ENCODE measurements at regions not wholly inside any gene's neighbourhood (a gene's known extent, or its start where the extent isn't known, plus 50 kb on each side); places are given as distances from the start of the nearest gene placed in this dataset.

DNA sequence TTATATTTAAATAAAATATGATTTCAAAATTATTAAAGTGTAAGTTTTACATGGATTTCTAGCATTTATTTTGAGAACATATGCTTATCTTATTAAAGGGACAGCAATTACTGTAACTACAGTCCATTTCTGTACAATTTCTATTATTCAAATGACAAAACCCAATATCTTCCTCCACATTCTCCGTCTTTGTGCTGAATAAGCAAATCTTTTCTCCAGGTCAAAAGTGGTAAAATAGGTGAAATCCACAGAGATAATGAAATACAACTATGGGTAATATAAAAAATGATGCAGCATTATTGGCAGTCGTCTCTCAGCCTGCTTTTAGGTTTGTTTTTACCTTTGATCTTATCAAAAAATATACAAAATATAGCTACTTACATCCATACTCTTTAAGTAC is 79.4 kb upstream of the OTX2 start:
- H3K27me3 ChIP-seq (ENCODE audit: control insufficient read depth, insufficient read depth, low read length) = peaks cover 8% of the 10 kb centered on the region
- no peak for ATAC-seq
- intact Hi-C loops (cut with micrococcal nuclease; ENCODE audit: unreplicated experiment) = no loop called here

DNA sequence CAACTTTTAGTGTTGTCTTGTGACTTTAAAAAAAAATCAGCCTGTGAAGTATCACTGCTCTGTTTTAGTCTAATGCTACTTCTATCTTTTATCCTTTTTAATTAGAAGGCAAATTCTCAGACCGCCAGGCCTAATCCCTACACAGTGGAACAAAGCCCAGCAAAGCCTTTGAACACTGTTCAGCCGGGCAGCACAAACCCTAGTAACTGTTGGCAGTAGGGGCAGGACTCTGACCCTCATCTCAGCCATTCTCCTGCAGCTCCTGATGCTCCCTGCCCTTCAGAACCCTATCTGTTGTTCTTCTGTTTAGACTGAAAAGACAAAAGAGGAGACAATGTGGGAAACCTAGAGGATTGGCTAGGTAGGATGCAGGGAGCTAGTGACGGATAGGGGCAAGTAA is 78.0 kb upstream of the OTX2 start:
- Histone ChIP-seq H3K9me3 (ENCODE audit: control insufficient read depth, insufficient read depth, low read depth, low read length) (no peaks in the 10 kb centered on the region), H3K27ac (ENCODE audit: low read length) (no peak overlapping the region), H3K4me1 (ENCODE audit: control insufficient read depth, insufficient read depth, low read length) (no peaks in the 10 kb centered on the region), H3K27me3 (ENCODE audit: control insufficient read depth, insufficient read depth, low read length) (peaks cover 8% of the 10 kb centered on the region), H3K4me3 (ENCODE audit: low read depth in 2 of 2, low read length in 2 of 2) (no peak overlapping the region), H3K36me3 (ENCODE audit: control insufficient read depth, insufficient read depth, low read length) (no peaks in the 10 kb centered on the region)
- BruUV-seq (replicated peaks) = no TSS peak
- POLR2A ChIA-PET = no interaction called here
- TF ChIP-seq, protein P1, sequence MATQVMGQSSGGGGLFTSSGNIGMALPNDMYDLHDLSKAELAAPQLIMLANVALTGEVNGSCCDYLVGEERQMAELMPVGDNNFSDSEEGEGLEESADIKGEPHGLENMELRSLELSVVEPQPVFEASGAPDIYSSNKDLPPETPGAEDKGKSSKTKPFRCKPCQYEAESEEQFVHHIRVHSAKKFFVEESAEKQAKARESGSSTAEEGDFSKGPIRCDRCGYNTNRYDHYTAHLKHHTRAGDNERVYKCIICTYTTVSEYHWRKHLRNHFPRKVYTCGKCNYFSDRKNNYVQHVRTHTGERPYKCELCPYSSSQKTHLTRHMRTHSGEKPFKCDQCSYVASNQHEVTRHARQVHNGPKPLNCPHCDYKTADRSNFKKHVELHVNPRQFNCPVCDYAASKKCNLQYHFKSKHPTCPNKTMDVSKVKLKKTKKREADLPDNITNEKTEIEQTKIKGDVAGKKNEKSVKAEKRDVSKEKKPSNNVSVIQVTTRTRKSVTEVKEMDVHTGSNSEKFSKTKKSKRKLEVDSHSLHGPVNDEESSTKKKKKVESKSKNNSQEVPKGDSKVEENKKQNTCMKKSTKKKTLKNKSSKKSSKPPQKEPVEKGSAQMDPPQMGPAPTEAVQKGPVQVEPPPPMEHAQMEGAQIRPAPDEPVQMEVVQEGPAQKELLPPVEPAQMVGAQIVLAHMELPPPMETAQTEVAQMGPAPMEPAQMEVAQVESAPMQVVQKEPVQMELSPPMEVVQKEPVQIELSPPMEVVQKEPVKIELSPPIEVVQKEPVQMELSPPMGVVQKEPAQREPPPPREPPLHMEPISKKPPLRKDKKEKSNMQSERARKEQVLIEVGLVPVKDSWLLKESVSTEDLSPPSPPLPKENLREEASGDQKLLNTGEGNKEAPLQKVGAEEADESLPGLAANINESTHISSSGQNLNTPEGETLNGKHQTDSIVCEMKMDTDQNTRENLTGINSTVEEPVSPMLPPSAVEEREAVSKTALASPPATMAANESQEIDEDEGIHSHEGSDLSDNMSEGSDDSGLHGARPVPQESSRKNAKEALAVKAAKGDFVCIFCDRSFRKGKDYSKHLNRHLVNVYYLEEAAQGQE (IDR thresholded peaks at IDR 0.05; ENCODE audit: insufficient read depth in 1 of 2, low read depth in 2 of 2, low read length in 1 of 2) = no peak
- TF ChIP-seq TCF7L2 (IDR thresholded peaks at IDR 0.05; ENCODE audit: low read depth, low read length) = no peak
- no peak for TF ChIP-seq POLR2AphosphoS5 (IDR thresholded peaks at IDR 0.05; ENCODE audit: low read depth, low read length)
- TF ChIP-seq, protein P2, sequence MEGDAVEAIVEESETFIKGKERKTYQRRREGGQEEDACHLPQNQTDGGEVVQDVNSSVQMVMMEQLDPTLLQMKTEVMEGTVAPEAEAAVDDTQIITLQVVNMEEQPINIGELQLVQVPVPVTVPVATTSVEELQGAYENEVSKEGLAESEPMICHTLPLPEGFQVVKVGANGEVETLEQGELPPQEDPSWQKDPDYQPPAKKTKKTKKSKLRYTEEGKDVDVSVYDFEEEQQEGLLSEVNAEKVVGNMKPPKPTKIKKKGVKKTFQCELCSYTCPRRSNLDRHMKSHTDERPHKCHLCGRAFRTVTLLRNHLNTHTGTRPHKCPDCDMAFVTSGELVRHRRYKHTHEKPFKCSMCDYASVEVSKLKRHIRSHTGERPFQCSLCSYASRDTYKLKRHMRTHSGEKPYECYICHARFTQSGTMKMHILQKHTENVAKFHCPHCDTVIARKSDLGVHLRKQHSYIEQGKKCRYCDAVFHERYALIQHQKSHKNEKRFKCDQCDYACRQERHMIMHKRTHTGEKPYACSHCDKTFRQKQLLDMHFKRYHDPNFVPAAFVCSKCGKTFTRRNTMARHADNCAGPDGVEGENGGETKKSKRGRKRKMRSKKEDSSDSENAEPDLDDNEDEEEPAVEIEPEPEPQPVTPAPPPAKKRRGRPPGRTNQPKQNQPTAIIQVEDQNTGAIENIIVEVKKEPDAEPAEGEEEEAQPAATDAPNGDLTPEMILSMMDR (IDR thresholded peaks at IDR 0.05) = no peak
- no peak for TF ChIP-seq SIN3A (IDR thresholded peaks at IDR 0.05; ENCODE audit: borderline replicate concordance, insufficient read depth, low read depth, low read length)
- in situ Hi-C loops (cut with HindIII; ENCODE audit: low pct_unique_long_range_greater_than_20kb, low sequenced_read_pairs) = no loop called here
- DNase-seq (ENCODE audit: low read depth, low spot score) (no peak), ATAC-seq (no peak)
- CTCF ChIA-PET = no interaction called here
- intact Hi-C loops (cut with micrococcal nuclease; ENCODE audit: unreplicated experiment) = no loop called here

More for the DNA sequence above, 79.4 kb upstream of the OTX2 start:
- Histone ChIP-seq H3K36me3 (ENCODE audit: control insufficient read depth, insufficient read depth, low read length) (no peaks in the 10 kb centered on the region), H3K27ac (ENCODE audit: low read length) (no peak overlapping the region), H3K4me1 (ENCODE audit: control insufficient read depth, insufficient read depth, low read length) (no peaks in the 10 kb centered on the region), H3K4me3 (ENCODE audit: low read depth in 2 of 2, low read length in 2 of 2) (no peak overlapping the region), H3K9me3 (ENCODE audit: control insufficient read depth, insufficient read depth, low read depth, low read length) (no peaks in the 10 kb centered on the region)
- no TSS peak for BruUV-seq (replicated peaks)
- in situ Hi-C loops (cut with HindIII; ENCODE audit: low pct_unique_long_range_greater_than_20kb, low sequenced_read_pairs) = no loop called here
- POLR2A ChIA-PET = no interaction called here
- no peak for DNase-seq (ENCODE audit: low read depth, low spot score)
- TF ChIP-seq SIN3A (IDR thresholded peaks at IDR 0.05; ENCODE audit: borderline replicate concordance, insufficient read depth, low read depth, low read length) (no peak), POLR2AphosphoS5 (IDR thresholded peaks at IDR 0.05; ENCODE audit: low read depth, low read length) (no peak), TCF7L2 (IDR thresholded peaks at IDR 0.05; ENCODE audit: low read depth, low read length) (no peak)
- TF ChIP-seq, protein P2 (IDR thresholded peaks at IDR 0.05) = no peak
- TF ChIP-seq, protein P1 (IDR thresholded peaks at IDR 0.05; ENCODE audit: insufficient read depth in 1 of 2, low read depth in 2 of 2, low read length in 1 of 2) = no peak
- CTCF ChIA-PET = no interaction called here
